GM21423 (cell line): ENCODE measurements at regions not wholly inside any gene's neighbourhood (a gene's known extent, or its start where the extent isn't known, plus 50 kb on each side); places are given as distances from the start of the nearest gene placed in this dataset.

Experiments
- ATAC-seq: cut with Tn5 transposase; IDR thresholded peaks from one replicate; pipeline ENCODE4 v1.9.1; 2021; ENCODE audit warnings: mild to moderate bottlenecking, moderate library complexity; ENCODE audit not compliant: unreplicated experiment

DNA sequence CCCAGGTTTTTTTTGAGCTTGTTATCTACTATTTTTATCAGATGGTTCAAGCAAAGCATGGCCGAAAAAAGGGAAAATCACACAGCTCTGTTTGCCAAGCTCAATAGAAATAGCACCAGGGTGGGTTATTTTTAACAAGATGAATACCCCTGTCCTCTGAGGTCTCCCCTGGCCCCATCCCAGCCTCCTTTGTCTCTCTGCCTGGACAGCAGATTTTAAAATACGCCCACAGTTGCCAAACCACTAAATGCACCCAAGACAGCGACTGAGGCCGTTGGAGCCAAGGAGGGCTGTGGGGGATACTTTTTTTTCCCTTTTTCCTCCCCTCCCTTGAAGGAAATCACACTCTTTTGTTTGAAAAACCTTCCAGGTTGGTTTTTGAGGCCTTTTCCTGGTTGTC, 106.6 kb downstream of the VEGFA start:
- no peak for ATAC-seq

DNA sequence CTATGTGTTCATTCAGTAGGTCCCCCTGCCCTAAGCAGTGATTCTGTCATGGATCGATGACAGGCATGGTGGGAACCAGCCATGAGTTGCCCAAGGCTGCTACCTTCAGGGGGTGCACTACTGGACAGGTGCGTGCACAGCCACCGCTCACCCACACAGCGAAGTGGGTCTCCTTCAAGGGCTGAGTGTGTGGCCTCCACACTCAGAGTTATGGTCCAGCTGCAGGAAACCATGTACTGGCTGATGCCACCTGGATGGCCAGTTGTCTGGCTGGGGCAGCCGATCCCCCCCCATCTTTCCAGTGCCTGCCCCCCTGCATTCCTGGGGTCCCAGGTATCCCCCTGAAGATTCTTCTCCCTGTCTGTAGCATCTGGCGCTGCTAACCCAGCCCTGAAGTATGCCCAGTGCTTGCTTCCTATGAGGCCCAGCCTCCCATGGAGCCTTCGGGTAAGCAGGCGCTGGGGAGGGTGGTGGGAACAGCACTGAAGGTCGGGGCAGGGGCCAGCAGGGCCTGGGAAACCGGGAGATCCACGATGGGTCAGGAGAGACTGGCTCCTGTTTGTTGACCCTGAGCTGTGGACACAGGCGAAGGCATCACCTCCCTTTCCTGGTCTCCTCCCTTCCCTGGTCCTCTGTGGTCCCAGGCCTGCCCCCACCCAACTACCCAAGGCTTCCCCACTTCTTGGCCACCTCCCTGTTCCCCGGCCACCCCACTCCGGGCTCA, 106.0 kb downstream of the VEGFA start:
- ATAC-seq: no peak

DNA sequence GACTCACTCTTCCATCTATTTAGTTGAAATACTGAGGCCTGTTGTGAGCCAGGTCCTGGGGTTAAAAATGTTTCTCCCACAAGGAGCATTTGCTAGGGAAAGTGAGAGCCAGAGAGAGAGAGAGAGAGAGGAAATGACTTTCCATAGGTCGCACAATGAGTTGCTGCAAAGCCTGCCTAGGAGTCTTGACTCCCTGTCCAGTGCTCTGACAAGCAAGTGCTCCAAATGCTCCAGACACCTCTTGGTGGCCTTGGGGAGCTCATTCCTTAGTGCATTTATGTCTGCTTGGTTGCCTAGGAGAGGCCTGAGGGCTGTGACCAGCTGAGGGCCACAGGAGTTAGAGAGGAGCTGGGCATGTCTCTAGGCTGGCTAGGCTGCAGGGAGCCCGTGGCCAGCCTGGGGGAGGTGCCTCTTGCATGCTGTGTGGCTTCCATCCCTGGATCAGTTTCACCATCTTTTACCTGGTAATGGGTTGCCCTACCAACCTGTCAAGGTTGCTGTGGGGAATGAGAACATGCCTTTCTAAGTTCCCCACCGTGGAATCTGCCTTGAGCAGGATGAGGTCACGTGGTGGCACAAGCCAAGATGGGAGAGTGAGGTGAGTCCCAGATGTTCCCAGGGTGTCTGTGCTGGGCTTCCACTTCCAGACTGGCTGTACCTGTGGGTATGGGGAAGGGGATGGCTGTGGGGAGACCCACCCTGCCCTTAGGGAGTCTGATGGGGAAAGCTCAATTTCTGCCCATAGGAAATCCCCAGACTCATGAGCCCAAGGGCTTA, 105.0 kb downstream of the VEGFA start:
- ATAC-seq: no peak

- no peak for ATAC-seq
Measured at GRCh38 chr6:43873806-43874714, 104.0 kb downstream of the VEGFA start.

GRCh38 chr6:43871933-43872332, 101.9 kb downstream of the VEGFA start:
- no peak for ATAC-seq

- ATAC-seq: no peak
Measured at GRCh38 chr6:43871284-43871683, 101.3 kb downstream of the VEGFA start.

GRCh38 chr6:43870660-43871061, 100.7 kb downstream of the VEGFA start:
- ATAC-seq: no peak

DNA sequence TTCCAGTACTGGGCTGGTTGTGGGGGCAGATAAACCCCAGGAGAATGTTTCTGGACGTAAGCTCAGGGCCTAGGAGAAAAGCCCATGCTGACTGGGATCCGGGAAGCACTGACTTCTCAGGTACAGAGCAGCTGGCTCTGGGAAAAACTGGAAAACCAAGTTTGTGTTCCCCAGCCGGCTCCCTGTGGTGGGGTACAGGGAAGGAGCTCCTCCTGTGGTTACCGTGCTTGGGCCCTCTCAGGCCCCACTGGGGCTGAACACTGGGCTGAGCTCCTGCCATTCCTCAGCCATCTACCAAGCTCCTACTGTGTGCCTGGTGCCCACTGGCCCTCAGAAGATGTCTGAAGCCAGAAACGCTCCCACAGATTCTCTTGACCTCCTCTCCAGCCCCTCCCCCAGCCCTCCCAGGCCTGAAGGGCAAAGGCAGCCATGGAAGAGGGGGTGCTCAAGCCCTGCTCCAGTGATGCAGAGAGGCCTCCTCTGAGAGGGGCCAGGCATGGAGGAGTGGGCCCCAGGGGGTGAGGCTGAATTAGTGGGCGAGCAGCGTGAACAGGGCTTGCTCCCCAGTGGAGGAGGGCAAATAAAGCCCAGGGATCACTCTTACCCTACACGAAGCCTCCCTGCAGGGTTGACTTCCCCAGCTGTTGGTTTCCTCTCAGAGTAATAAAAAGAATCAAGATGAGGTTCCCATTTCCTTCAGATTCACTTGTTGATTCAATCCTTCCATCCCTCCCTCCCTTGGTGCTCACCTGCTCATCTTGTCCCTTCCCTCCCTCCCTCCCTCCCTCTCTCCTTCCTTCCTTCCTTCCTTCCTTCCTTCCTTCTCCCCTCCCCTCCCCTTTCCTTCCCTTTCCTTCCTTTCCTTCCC, 100.0 kb downstream of the VEGFA start:
- no peak for ATAC-seq

DNA sequence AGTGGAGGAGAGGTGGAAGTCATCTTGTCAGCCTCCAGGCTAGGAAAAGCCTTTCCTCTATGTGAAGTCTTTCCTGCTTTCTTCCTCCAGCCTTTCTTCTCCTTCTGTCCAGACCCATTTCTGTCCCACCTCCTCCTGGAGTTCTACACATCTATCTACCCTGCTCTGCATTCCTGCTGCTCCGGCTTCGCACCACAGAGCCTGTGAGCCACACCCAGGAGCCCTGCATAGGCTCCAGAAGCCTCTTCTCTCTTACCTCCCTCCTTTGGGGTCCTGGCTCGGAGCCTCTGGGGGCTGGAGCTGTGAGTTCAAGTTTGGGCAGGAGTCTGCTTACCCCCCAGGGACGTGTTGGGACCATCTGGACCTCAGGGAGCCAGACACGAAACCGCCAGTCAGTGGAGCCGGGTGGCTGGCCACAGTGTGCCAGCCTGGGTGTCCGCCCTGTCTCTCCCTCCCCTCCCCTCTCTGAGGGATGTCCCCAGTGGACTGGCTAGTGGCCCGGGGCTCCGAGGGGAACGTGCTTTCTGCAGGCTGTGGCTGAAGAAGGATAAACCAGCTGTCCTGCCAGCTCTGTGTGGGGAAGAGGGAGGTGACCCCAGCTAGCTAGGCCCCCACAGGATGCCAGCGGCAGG, 99.2 kb downstream of the VEGFA start:
- no peak for ATAC-seq

GRCh38 chr6:43868467-43868866, 98.5 kb downstream of the VEGFA start:
- ATAC-seq: no peak

GRCh38 chr6:43867996-43868395, 98.0 kb downstream of the VEGFA start:
- ATAC-seq: no peak

DNA sequence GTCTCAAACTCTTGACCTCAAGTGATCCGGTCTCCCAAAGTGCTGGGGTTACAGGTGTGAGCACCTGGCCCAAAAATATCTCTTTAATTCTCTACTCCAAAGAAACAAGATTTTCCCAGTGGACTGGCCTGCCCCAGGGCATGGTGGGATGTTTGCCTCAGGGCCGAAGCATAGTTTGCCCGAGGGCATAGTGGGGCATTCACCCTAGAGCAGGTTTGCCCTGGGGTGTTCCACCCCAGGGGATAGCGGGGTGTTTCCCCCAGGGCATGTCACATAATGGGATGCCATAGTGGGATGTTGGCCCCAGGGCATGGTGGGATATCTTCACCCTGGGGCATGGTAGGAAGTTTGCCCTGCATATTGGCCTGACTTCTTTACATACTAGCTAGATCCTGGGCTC, 97.2 kb downstream of the VEGFA start:
- no peak for ATAC-seq

DNA sequence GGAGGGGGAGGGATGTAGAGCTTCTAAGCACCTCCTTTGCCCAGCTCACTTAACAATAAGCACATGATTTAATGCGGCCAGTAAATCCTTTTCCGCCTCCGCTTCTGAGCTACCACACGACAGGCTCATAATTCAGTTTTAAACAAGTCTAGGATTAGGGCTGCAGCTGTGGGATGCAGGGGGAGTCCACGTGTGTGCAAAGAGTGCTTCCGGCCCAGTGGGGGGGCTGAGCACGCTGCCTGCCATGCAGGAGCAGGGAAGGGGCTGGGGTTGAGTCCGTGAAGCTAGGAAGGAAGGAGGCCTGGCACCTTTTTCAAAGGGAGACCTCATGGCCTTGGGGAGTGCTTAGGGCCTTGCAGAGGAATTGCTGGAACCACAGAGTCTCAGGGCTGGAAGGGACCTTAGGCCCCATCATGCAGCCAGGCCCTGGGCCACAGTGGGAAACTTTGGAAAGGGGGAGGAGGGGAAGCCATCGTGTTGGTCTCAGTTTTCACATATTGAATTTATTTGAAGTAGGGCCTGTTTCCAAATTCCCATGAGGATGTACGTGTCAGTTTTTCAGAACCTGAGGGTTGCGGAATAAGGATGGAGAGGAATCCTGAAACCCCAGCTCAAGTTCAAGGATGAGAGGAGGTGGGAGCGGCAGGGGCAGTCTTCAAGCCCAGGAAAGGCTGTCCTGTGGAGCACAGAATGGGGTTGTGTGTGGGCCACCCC, 96.1 kb downstream of the VEGFA start:
- no peak for ATAC-seq

DNA sequence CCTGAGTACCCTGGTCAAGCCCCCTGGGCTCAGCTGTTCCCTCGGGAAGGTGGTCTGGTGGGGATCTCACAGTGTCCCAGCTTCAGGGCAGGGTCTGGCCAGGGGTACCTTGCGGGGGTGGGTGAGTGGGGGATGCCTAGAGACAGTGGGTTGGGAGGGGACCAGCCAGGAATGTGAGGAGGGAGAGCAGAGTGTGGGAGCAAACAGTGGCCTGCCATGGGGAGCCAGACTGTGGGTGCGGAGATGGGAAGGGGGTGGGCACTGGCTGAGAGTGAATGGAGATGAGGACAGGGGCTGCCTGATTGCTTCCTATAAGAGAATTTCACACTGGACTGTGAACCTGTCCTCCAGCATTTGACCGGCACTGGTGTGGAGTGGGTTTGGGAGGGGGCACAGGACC, 95.1 kb downstream of the VEGFA start:
- no peak for ATAC-seq

DNA sequence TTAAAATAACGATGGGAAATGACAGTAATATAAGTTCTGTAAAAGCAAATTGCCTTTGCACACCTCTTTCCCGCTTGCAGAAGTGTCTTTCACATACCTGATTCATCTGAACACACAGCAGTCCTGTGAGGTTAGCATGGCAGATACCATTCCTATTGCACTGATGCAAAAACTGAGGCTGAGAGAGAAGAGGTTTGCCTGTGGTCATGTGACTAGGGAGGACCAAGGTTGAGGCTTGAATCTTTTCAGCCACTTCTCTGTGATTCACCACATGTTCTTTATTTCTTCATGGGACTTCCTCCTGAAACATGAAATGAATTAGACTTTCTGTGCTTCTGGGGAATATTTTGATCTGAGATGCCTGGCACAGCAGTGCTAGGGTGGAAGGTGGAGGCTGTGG, 92.9 kb downstream of the VEGFA start:
- ATAC-seq: no peak

DNA sequence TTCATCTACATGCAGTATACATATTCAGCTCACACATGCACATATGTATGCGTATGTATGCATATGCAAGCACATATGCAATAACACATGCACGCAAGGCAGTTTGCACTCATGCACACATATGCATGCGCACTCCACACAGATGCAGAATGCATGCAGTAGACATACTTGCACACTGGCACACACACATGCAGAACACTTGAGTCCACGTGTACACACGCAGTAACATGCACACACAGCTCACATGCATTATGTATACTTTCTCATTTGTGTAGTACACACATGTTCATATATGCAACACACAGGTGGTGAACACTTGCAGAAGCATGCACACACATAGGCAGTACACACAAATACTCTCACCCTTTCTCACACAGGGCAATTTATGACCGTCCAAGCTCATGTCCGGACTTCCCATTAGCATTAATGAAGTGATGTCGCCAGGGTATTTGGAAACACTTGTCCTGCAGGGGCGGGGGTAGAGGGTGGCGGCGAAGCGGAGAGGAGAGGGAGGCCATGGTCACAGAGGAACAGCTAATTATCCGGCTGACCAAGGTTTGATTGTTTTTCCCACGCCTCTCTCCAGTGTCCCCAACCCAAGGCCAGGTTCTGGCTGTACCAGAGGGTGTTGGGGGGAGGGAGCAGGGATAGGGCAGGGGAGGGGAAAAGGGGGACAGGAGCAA, 91.3 kb downstream of the VEGFA start:
- ATAC-seq: no peak

DNA sequence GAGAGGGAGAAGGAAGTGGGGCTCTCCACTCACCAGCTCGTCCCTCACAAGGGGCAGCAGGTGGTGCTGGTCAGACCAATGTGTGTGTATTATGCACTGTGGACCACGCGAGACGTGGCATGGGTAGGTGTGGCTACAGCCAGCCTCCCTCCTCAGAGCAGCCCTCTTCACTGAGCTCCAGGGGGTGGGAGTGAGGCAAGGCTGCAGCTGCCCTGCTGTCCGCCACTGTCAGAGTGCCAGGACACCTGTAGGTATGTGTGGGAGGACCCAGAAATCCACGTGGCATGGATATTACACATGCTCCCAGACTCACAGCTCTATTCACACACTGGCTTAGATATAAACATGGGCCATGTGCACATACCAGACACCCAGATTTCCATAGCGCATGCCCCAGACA, 90.3 kb downstream of the VEGFA start:
- ATAC-seq: no peak

DNA sequence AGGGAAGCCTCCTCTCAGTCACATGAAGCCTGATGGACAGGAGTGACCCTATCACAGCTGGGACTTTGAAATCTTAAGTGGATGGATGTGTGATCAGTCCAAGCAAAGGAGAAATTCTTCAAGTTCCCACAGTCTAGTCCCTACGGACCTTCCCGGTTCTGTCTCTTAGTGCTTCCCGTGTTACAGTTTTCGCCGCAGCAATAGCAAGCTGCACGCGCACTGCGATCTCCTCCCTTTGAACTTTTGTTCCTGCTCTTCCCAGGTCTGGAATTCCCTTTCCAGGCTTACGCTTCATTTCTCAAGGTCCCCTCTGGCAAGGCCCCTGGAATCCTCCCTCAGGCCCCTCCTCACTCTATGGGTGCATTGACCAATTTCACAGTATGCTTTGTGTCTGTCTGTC, 89.2 kb downstream of the VEGFA start:
- no peak for ATAC-seq
